KMS-11 (cell line): ENCODE measurements at regions not wholly inside any gene's neighbourhood (a gene's known extent, or its start where the extent isn't known, plus 50 kb on each side); places are given as distances from the start of the nearest gene placed in this dataset.
A peak's percentile ranks its signal among the peaks of the same experiment; 100 is the strongest.

ENCODE experiments used
- H2AFZ ChIP-seq: fragments of 200-600 bp; sonication (generic); 2 replicates; pipeline ENCODE4 v1.6.1; 2016; ENCODE audit warnings: antibody characterized with exemption, mixed run types, low read depth
- H3K27ac ChIP-seq: fragments of 200-600 bp; sonication (generic); 2 replicates; pipeline ENCODE4 v1.6.1; 2016; ENCODE audit warnings: mild to moderate bottlenecking, mixed run types
- H3K27me3 ChIP-seq: fragments of 200-600 bp; sonication (generic); 2 replicates; pipeline ENCODE4 v1.6.1; 2017; ENCODE audit warnings: mild to moderate bottlenecking, low read depth, mixed run types, moderate library complexity; ENCODE audit not compliant: insufficient read depth
- H3K36me3 ChIP-seq: fragments of 200-600 bp; sonication (generic); 2 replicates; pipeline ENCODE4 v1.6.1; 2017; ENCODE audit warnings: mild to moderate bottlenecking, mixed run types; ENCODE audit not compliant: insufficient read depth
- H3K4me1 ChIP-seq: fragments of 200-600 bp; sonication (generic); 2 replicates; pipeline ENCODE4 v1.6.1; 2016; ENCODE audit warnings: mild to moderate bottlenecking, low read depth, mixed run types; ENCODE audit not compliant: poor library complexity, severe bottlenecking
- H3K4me2 ChIP-seq: fragments of 200-600 bp; sonication (generic); 2 replicates; pipeline ENCODE4 v1.7.0; 2016; ENCODE audit warnings: mild to moderate bottlenecking, mixed run types
- H3K4me3 ChIP-seq: fragments of 200-600 bp; sonication (generic); IDR thresholded peaks from 2 replicates; pipeline ENCODE4 v1.6.1; 2017; ENCODE audit warnings: low read depth, low read length, mixed read lengths; ENCODE audit not compliant: insufficient read depth
- H3K79me2 ChIP-seq: fragments of 200-600 bp; sonication (generic); 2 replicates; pipeline ENCODE4 v1.6.1; 2016; ENCODE audit warnings: low read depth, mixed run types; ENCODE audit not compliant: insufficient read depth
- H3K9ac ChIP-seq: fragments of 200-600 bp; sonication (generic); 2 replicates; pipeline ENCODE4 v1.6.1; 2016; ENCODE audit warnings: mild to moderate bottlenecking, mixed run types
- H4K20me1 ChIP-seq: fragments of 200-600 bp; sonication (generic); 2 replicates; pipeline ENCODE4 v1.6.1; 2016; ENCODE audit warnings: mild to moderate bottlenecking, mixed run types; ENCODE audit not compliant: insufficient read depth
- CTCF ChIP-seq: fragments of 200-600 bp; sonication (generic); conservative IDR thresholded peaks from 2 replicates; pipeline ENCODE4 v1.6.1; 2017; ENCODE audit warnings: low read depth, mild to moderate bottlenecking, antibody characterized with exemption, low read length, moderate library complexity, mixed read lengths

GRCh38 chr15:92709110-92709790 is 53.7 kb upstream of the FAM174B start:
- H3K9ac ChIP-seq, result no peak overlapping the region
- no peaks in the 10 kb centered on the region for H3K79me2 ChIP-seq
- H3K4me1 ChIP-seq, result peaks cover 33% of the 10 kb centered on the region
- no peak overlapping the region for H3K27ac ChIP-seq
- H3K27me3 ChIP-seq, result no peaks in the 10 kb centered on the region
- no peak for TF ChIP-seq CTCF
- no peaks in the 10 kb centered on the region for H4K20me1 ChIP-seq
- H3K4me2 ChIP-seq, result no peak overlapping the region
- H2AFZ ChIP-seq, result no peak overlapping the region
- no peaks in the 10 kb centered on the region for H3K36me3 ChIP-seq
- H3K4me3 ChIP-seq, result no peak overlapping the region

DNA sequence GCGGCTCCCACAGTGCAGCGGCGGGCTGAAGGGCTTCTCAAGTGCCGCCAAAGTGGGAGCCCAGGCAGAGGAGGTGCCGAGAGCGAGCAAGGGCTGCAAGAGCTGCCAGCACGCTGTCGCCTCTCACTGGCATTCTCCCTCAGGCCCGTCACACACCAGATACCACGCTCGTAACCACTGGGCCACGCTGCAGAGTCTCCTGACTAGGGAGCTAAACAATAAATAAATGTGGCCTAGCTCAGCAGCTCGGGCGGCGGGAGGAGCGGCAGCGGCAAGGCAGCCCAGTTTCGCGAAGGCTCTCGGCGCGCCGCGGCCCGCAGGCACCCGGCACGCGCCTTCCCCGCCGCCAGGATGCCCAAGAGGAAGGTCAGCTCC is 55.9 kb upstream of the FAM174B start:
- Histone ChIP-seq H3K27ac (no peak overlapping the region), H2AFZ (no peak overlapping the region), H3K4me2 (no peak overlapping the region), H3K36me3 (no peaks in the 10 kb centered on the region), H3K4me1 (peaks cover 22% of the 10 kb centered on the region), H3K4me3 (no peak overlapping the region), H3K9ac (no peak overlapping the region), H3K27me3 (no peaks in the 10 kb centered on the region), H3K79me2 (no peaks in the 10 kb centered on the region), H4K20me1 (no peaks in the 10 kb centered on the region)
- TF ChIP-seq CTCF, result no peak

DNA sequence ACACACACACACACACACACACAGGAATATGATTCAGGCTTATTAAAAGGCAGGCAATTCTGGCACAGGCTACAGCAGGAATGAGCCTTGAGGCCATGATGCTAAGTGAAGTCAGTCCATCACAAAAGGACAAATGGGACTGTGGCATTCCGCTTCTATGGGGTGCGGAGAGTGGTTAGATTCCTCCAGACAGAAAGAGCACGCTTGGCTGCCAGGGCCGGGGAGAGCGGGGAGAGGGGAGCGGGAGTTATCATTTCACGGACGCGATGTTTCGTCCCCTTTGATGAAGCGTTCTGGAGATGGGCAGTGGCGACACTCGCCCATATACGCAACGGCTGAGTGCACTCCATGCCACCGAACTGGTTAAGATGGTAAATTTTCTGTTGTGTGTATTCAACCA is 58.5 kb upstream of the FAM174B start:
- Histone ChIP-seq H4K20me1 (no peaks in the 10 kb centered on the region), H3K4me2 (no peak overlapping the region), H2AFZ (peak overlapping the region; percentile 56; the same call in 1 of the 2 replicates), H3K27me3 (no peaks in the 10 kb centered on the region), H3K36me3 (no peaks in the 10 kb centered on the region), H3K9ac (no peak overlapping the region), H3K79me2 (no peaks in the 10 kb centered on the region), H3K4me1 (peaks cover 4% of the 10 kb centered on the region), H3K4me3 (no peak overlapping the region), H3K27ac (no peak overlapping the region)
- TF ChIP-seq CTCF, result no peak

DNA sequence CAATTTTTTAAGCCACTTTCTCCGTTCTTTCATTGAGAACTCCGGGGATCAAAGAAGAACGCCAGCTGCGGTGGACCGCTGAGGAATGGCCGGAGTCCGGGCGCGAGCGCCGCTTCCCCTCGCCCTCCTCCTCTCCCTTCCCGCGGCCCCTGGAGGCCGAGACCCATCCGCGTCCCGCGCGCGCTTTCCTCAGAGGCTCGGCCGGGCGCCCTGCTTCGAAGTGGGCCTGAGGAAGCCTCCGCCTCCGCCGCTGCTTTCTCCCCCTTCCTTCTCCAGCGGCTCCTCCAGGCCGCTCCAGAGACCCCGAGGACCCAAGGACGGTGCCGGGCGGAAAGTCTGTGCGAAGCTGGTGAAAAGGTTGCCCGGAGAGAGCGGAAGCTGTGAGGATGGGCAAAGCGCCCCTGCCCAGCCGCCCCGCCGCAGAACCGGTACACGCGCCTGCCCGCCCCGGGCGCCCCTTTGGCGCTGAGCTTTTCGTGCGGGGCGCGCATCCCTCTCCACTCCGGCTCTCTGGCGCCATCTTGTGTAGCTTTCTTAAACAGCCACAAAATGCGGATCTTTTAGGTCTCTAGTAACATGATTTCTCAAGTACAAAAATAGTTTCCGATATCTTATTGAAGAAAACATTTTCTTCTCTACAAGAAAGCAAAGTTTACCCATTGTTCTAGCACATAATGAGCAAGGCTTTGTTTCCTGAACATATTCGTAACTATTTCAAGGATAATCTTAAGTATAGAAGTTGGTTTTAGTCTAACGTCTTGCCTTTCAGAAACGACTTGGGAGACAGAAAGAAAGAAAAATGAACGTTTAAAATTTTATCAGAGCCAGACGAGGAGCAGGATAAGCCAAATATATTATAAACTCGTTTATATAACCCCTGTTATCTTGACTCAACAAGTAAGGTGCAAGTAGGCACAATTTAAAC is 59.2 kb upstream of the FAM174B start:
- Histone ChIP-seq H3K4me3 (no peak overlapping the region), H3K9ac (no peak overlapping the region), H3K27ac (no peak overlapping the region)

More for the DNA sequence above, 59.2 kb upstream of the FAM174B start:
- Histone ChIP-seq H3K36me3 (no peaks in the 10 kb centered on the region), H3K27me3 (no peaks in the 10 kb centered on the region), H3K4me1 (no peaks in the 10 kb centered on the region), H4K20me1 (no peaks in the 10 kb centered on the region), H3K79me2 (no peaks in the 10 kb centered on the region), H2AFZ (peak overlapping the region; percentile 56), H3K4me2 (peak overlapping the region; percentile 33)
- peak; percentile 94 for TF ChIP-seq CTCF
